Smooth muscle cell (in vitro differentiated cells): ENCODE measurements at regions not wholly inside any gene's neighbourhood (a gene's known extent, or its start where the extent isn't known, plus 50 kb on each side); places are given as distances from the start of the nearest gene placed in this dataset.

Experiments
- DNase-seq: peaks from one replicate; lab custom pipeline; 2025; ENCODE audit not compliant: unreplicated experiment; lab: John Stamatoyannopoulos, UW
- H2AFZ ChIP-seq: fragments of 200-600 bp; sonication (generic); 2 replicates; pipeline ENCODE4 v1.6.0; 2016; ENCODE audit warnings: antibody characterized with exemption, low read depth, mild to moderate bottlenecking
- H3F3A ChIP-seq: fragments of 200-600 bp; sonication (generic); 2 replicates; pipeline ENCODE4 v1.6.0; 2017; ENCODE audit warnings: antibody characterized with exemption, low read depth
- H3K27ac ChIP-seq: fragments of 200-600 bp; sonication (generic); 2 replicates; pipeline ENCODE4 v1.5.1; 2016; ENCODE audit warnings: low read depth, mild to moderate bottlenecking
- H3K27me3 ChIP-seq: fragments of 200-600 bp; sonication (generic); 2 replicates; pipeline ENCODE4 v1.6.1; 2016; ENCODE audit warnings: low read depth, mild to moderate bottlenecking
- H3K36me3 ChIP-seq: fragments of 200-600 bp; sonication (generic); 2 replicates; pipeline ENCODE4 v1.5.1; 2016; ENCODE audit warnings: low read depth
- H3K4me1 ChIP-seq: fragments of 200-600 bp; sonication (generic); 2 replicates; pipeline ENCODE4 v1.5.1; 2016; ENCODE audit warnings: low read depth
- H3K4me2 ChIP-seq: fragments of 200-600 bp; sonication (generic); 2 replicates; pipeline ENCODE4 v1.6.0; 2016; ENCODE audit warnings: mild to moderate bottlenecking
- H3K4me3 ChIP-seq: fragments of 200-600 bp; sonication (generic); 2 replicates; pipeline ENCODE4 v1.5.1; 2016; ENCODE audit warnings: mild to moderate bottlenecking
- H3K79me2 ChIP-seq: fragments of 200-600 bp; sonication (generic); 2 replicates; pipeline ENCODE4 v1.6.0; 2016; ENCODE audit warnings: low read depth, mild to moderate bottlenecking
- H3K9ac ChIP-seq: fragments of 200-600 bp; sonication (generic); 2 replicates; pipeline ENCODE4 v1.6.0; 2016; ENCODE audit warnings: low read depth
- H3K9me3 ChIP-seq: fragments of 200-600 bp; sonication (generic); replicated peaks from 2 replicates; pipeline ENCODE4 v1.5.1; 2016; ENCODE audit warnings: low read depth
- H4K20me1 ChIP-seq: fragments of 200-600 bp; sonication (generic); 2 replicates; pipeline ENCODE4 v1.6.0; 2016; ENCODE audit warnings: low read depth
- CTCF ChIP-seq: fragments of 200-600 bp; sonication (generic); IDR thresholded peaks from 2 replicates; pipeline ENCODE4 v1.5.1; 2017; ENCODE audit warnings: borderline replicate concordance, mild to moderate bottlenecking, antibody characterized with exemption; ENCODE audit not compliant: insufficient read depth, poor library complexity, severe bottlenecking
- WGBS: methylation state at CpG from one replicate; pipeline ENCODE4 v1.1.7; 2016; ENCODE audit warnings: low lambda C conversion rate; 5-methylcytosine and 5-hydroxymethylcytosine counted together

- Histone ChIP-seq H3K79me2 (no peaks in the 10 kb centered on the region), H3K9me3 (no peaks in the 10 kb centered on the region), H3K27ac (no peak overlapping the region), H3K27me3 (no peaks in the 10 kb centered on the region), H3F3A (no peaks in the 10 kb centered on the region), H4K20me1 (no peaks in the 10 kb centered on the region), H3K36me3 (no peaks in the 10 kb centered on the region), H3K4me2 (no peak overlapping the region), H3K4me3 (no peak overlapping the region), H2AFZ (no peak overlapping the region), H3K4me1 (no peaks in the 10 kb centered on the region), H3K9ac (no peak overlapping the region)
- no peak for TF ChIP-seq CTCF
- DNase-seq, result no peak
- 89% methylated on average over 1 of the region's 1 CpG for WGBS
These were observed 655.7 kb downstream of the METTL15 start for GRCh38 chr11:28763876-28764275.

- Histone ChIP-seq H3K27ac (no peak overlapping the region), H3K9ac (no peak overlapping the region), H3K27me3 (no peaks in the 10 kb centered on the region), H3K36me3 (no peaks in the 10 kb centered on the region), H2AFZ (no peak overlapping the region), H3K9me3 (no peaks in the 10 kb centered on the region), H4K20me1 (no peaks in the 10 kb centered on the region), H3F3A (no peaks in the 10 kb centered on the region), H3K4me1 (peaks cover 4% of the 10 kb centered on the region), H3K79me2 (no peaks in the 10 kb centered on the region), H3K4me2 (no peak overlapping the region), H3K4me3 (no peak overlapping the region)
- no peak for TF ChIP-seq CTCF
- no peak for DNase-seq
- WGBS, result 82% methylated on average over 1 of the region's 1 CpG
These were observed 655.0 kb downstream of the METTL15 start for GRCh38 chr11:28763151-28763550.

- DNase-seq, result no peak
- Histone ChIP-seq H3K27me3 (no peaks in the 10 kb centered on the region), H3K4me2 (no peak overlapping the region), H4K20me1 (no peaks in the 10 kb centered on the region), H3K79me2 (no peaks in the 10 kb centered on the region), H3K9me3 (no peaks in the 10 kb centered on the region), H3F3A (peaks cover 13% of the 10 kb centered on the region), H2AFZ (no peak overlapping the region), H3K36me3 (no peaks in the 10 kb centered on the region), H3K4me1 (peaks cover 8% of the 10 kb centered on the region), H3K9ac (no peak overlapping the region), H3K4me3 (no peak overlapping the region), H3K27ac (no peak overlapping the region)
- 90% methylated on average over 8 of the region's 8 CpGs for WGBS
- TF ChIP-seq CTCF, result no peak
These were observed 652.6 kb downstream of the METTL15 start for GRCh38 chr11:28760676-28761390.

- H4K20me1 ChIP-seq, result no peaks in the 10 kb centered on the region
- DNase-seq, result no peak
- no peaks in the 10 kb centered on the region for H3K79me2 ChIP-seq
- no peak overlapping the region for H3K9ac ChIP-seq
- no peak overlapping the region for H2AFZ ChIP-seq
- H3K27me3 ChIP-seq, result no peaks in the 10 kb centered on the region
- H3K4me2 ChIP-seq, result no peak overlapping the region
- no peak for TF ChIP-seq CTCF
- H3K27ac ChIP-seq, result no peak overlapping the region
- H3K4me1 ChIP-seq, result peaks cover 8% of the 10 kb centered on the region
- H3F3A ChIP-seq, result peaks cover 13% of the 10 kb centered on the region
- no peaks in the 10 kb centered on the region for H3K36me3 ChIP-seq
- H3K9me3 ChIP-seq, result no peaks in the 10 kb centered on the region
- H3K4me3 ChIP-seq, result no peak overlapping the region
These were observed 651.1 kb downstream of the METTL15 start for GRCh38 chr11:28759311-28759710.
